CD14-positive monocyte (primary cell): ENCODE measurements at regions not wholly inside any gene's neighbourhood (a gene's known extent, or its start where the extent isn't known, plus 50 kb on each side); places are given as distances from the start of the nearest gene placed in this dataset.

Source experiments
- DNase-seq, 3 donors: peaks; one replicate each; pipeline ENCODE4 v3.0.0-alpha.2; 2011 to 2022
- H2AFZ ChIP-seq: 2 replicates; pipeline ENCODE4 v1.6.0; 2012; ENCODE audit warnings: mild to moderate bottlenecking, low read depth, low read length, inconsistent platforms; ENCODE audit not compliant: insufficient read depth, poor library complexity, severe bottlenecking
- H3K27ac ChIP-seq, 2 donors: 1 replicate in 1 of 2; 2 replicates in 1 of 2; pipeline ENCODE4 v1.5.1; 2012 to 2013; ENCODE audit warnings: low read length in 2 of 2, control low read depth in 1 of 2, inconsistent platforms in 1 of 2, low read depth in 1 of 2, mild to moderate bottlenecking in 1 of 2
- H3K27me3 ChIP-seq, 2 donors: one replicate each; pipeline versions ENCODE4 v1.6.0 to v1.6.1; 2011 to 2013; ENCODE audit warnings: low read length in 2 of 2; ENCODE audit not compliant: control insufficient read depth in 2 of 2, insufficient read depth in 2 of 2
- H3K36me3 ChIP-seq, 2 donors: replicated peaks in 1 of 2; 1 replicate in 1 of 2; 2 replicates in 1 of 2; pipeline versions ENCODE4 v1.5.1 to v1.6.1; 2012 to 2013; ENCODE audit warnings: low read length in 2 of 2, control low read depth in 1 of 2, inconsistent platforms in 1 of 2, mild to moderate bottlenecking in 1 of 2; ENCODE audit not compliant: insufficient read depth in 2 of 2, control insufficient read depth in 1 of 2
- H3K4me1 ChIP-seq, 2 donors: 1 replicate in 1 of 2; 2 replicates in 1 of 2; pipeline versions ENCODE4 v1.5.1 to v1.6.1; 2012 to 2013; ENCODE audit warnings: low read length in 2 of 2, control low read depth in 1 of 2, inconsistent platforms in 1 of 2, mild to moderate bottlenecking in 1 of 2, moderate library complexity in 1 of 2; ENCODE audit not compliant: insufficient read depth in 2 of 2, control insufficient read depth in 1 of 2
- H3K4me2 ChIP-seq: replicated peaks from 2 replicates; pipeline ENCODE3; 2012; ENCODE audit warnings: low read length, moderate library complexity, mild to moderate bottlenecking; ENCODE audit not compliant: poor library complexity, severe bottlenecking; ENCODE audit errors: extremely low read depth
- H3K4me3 ChIP-seq, 3 experiments: fragments of 200-600 bp in 1 of 3; sonication (generic) in 1 of 3; replicated peaks in 1 of 3; 1 replicate in 2 of 3; 2 replicates in 1 of 3; pipeline ENCODE4 v1.5.1; 2011 to 2013; ENCODE audit warnings: low read length in 3 of 3, mild to moderate bottlenecking in 3 of 3, control low read depth in 2 of 3, low read depth in 2 of 3, inconsistent platforms in 1 of 3, moderate library complexity in 1 of 3
- H3K79me2 ChIP-seq: 2 replicates; pipeline ENCODE4 v1.6.0; 2012; ENCODE audit warnings: mild to moderate bottlenecking, control low read depth, inconsistent platforms, low read length, moderate library complexity; ENCODE audit not compliant: insufficient read depth
- H3K9ac ChIP-seq: 2 replicates; pipeline ENCODE4 v1.6.0; 2017; ENCODE audit warnings: low read length, mild to moderate bottlenecking; ENCODE audit not compliant: insufficient read depth, poor library complexity, severe bottlenecking
- H3K9me3 ChIP-seq, 2 donors: replicated peaks in 1 of 2; 1 replicate in 1 of 2; 2 replicates in 1 of 2; pipeline versions ENCODE4 v1.5.1 to v1.6.1; 2012 to 2013; ENCODE audit warnings: low read length in 2 of 2, control low read depth in 1 of 2; ENCODE audit not compliant: control insufficient read depth in 1 of 2, insufficient read depth in 1 of 2
- H4K20me1 ChIP-seq: 2 replicates; pipeline ENCODE4 v1.6.0; 2012; ENCODE audit warnings: mild to moderate bottlenecking, low read length, control low read depth, moderate library complexity; ENCODE audit not compliant: insufficient read depth
- H3K27ac Mint-ChIP-seq, 7 donors: one replicate each; pipeline ENCODE4 v1.8.0; 2020; ENCODE audit warnings: mild to moderate bottlenecking in 7 of 7, mixed read lengths in 7 of 7, moderate library complexity in 6 of 7, inconsistent platforms in 2 of 7
- H3K27me3 Mint-ChIP-seq, 3 donors: one replicate each; pipeline ENCODE4 v1.8.0; 2021 to 2022; ENCODE audit warnings: low read depth in 3 of 3, mild to moderate bottlenecking in 3 of 3, mixed read lengths in 3 of 3, moderate library complexity in 3 of 3, inconsistent platforms in 1 of 3
- H3K36me3 Mint-ChIP-seq, 2 donors: one replicate each; pipeline ENCODE4 v1.8.0; 2020; ENCODE audit warnings: mixed read lengths in 2 of 2, inconsistent platforms in 1 of 2, mild to moderate bottlenecking in 1 of 2
- H3K4me1 Mint-ChIP-seq: one replicate; pipeline ENCODE4 v1.8.0; 2020; ENCODE audit warnings: mild to moderate bottlenecking, mixed read lengths
- H3K4me3 Mint-ChIP-seq, 2 donors: one replicate each; pipeline ENCODE4 v1.8.0; 2020; ENCODE audit warnings: mild to moderate bottlenecking in 2 of 2, mixed read lengths in 2 of 2, moderate library complexity in 1 of 2
- H3K9me3 Mint-ChIP-seq, 7 donors: one replicate each; pipeline ENCODE4 v1.8.0; 2020 to 2022; ENCODE audit warnings: mixed read lengths in 7 of 7, mild to moderate bottlenecking in 6 of 7, moderate library complexity in 6 of 7, inconsistent platforms in 2 of 7
- CTCF ChIP-seq: fragments of 200-600 bp; IDR thresholded peaks from one replicate; pipeline ENCODE4 v1.8.0; 2022; ENCODE audit warnings: antibody characterized with exemption, mild to moderate bottlenecking
- WGBS: methylation state at CpG from one replicate; pipeline ENCODE4 v1.1.5; 2013; ENCODE audit warnings: missing lambda C conversion rate; ENCODE audit not compliant: insufficient coverage; 5-methylcytosine and 5-hydroxymethylcytosine counted together
- intact Hi-C, 2 donors: fragments of 100-400 bp; cut with micrococcal nuclease; formaldehyde crosslinking; loops; one replicate each; pipeline versions ENCODE4 v1.15.0 to v1.15.1; 2023

GRCh38 chr22:48539261-48539660, 1288.4 kb downstream of the BRD1 start:
- intact Hi-C loops: no loop called here
- no peak overlapping the region for H3K27ac ChIP-seq
- H3K27ac Mint-ChIP-seq: no peak overlapping the region
- H3K36me3 ChIP-seq: no peaks in the 10 kb centered on the region
- H3K79me2 ChIP-seq: no peaks in the 10 kb centered on the region
- WGBS: 89% methylated on average over 10 of the region's 12 CpGs
- H3K4me1 Mint-ChIP-seq: no peaks in the 10 kb centered on the region
- H3K9ac ChIP-seq: no peak overlapping the region
- no peak overlapping the region for H3K4me3 ChIP-seq
- no peak for TF ChIP-seq CTCF
- H2AFZ ChIP-seq: no peak overlapping the region
- no peaks in the 10 kb centered on the region for H3K36me3 Mint-ChIP-seq
- H3K27me3 Mint-ChIP-seq: peaks cover 0 to 3% (median 1%) of the 10 kb centered on the region in 3 donors
- no peak overlapping the region for H3K4me3 Mint-ChIP-seq
- H3K27me3 ChIP-seq: no peaks in the 10 kb centered on the region
- H3K4me2 ChIP-seq: no peak overlapping the region
- no peak for DNase-seq
- no peaks in the 10 kb centered on the region for H4K20me1 ChIP-seq
- peaks cover 0 to 4% (median 0%) of the 10 kb centered on the region in 7 donors for H3K9me3 Mint-ChIP-seq
- H3K9me3 ChIP-seq: no peaks in the 10 kb centered on the region
- H3K4me1 ChIP-seq: no peaks in the 10 kb centered on the region

GRCh38 chr22:48538291-48538820, 1289.3 kb downstream of the BRD1 start:
- 95% methylated on average over 18 of the region's 18 CpGs for WGBS
- H3K27ac Mint-ChIP-seq: no peak overlapping the region
- H3K36me3 Mint-ChIP-seq: no peaks in the 10 kb centered on the region
- Histone ChIP-seq H3K4me2 (no peak overlapping the region), H3K4me1 (no peaks in the 10 kb centered on the region), H3K4me3 (no peak overlapping the region), H4K20me1 (no peaks in the 10 kb centered on the region), H3K9me3 (no peaks in the 10 kb centered on the region), H3K27me3 (no peaks in the 10 kb centered on the region), H2AFZ (no peak overlapping the region), H3K9ac (no peak overlapping the region), H3K36me3 (no peaks in the 10 kb centered on the region), H3K79me2 (no peaks in the 10 kb centered on the region), H3K27ac (no peak overlapping the region)
- intact Hi-C loops: no loop called here
- DNase-seq: no peak
- H3K4me1 Mint-ChIP-seq: no peaks in the 10 kb centered on the region
- no peak for TF ChIP-seq CTCF
- H3K9me3 Mint-ChIP-seq: peaks cover 0 to 6% (median 2%) of the 10 kb centered on the region in 7 donors
- peaks cover 0 to 3% (median 1%) of the 10 kb centered on the region in 3 donors for H3K27me3 Mint-ChIP-seq
- no peak overlapping the region for H3K4me3 Mint-ChIP-seq
